Osteoblast (primary cell): ENCODE measurements at regions not wholly inside any gene's neighbourhood (a gene's known extent, or its start where the extent isn't known, plus 50 kb on each side); places are given as distances from the start of the nearest gene placed in this dataset.

Experiments
- DNase-seq: peaks from one replicate; pipeline ENCODE4 v3.0.0; 2011; ENCODE audit warnings: low spot score, mixed read lengths; ENCODE audit not compliant: insufficient read length; ENCODE audit errors: missing footprints
- H2AFZ ChIP-seq: 2 replicates; pipeline ENCODE4 v1.6.0; 2011; ENCODE audit warnings: mild to moderate bottlenecking, low read length
- H3K27ac ChIP-seq: 2 replicates; pipeline ENCODE4 v1.5.1; 2011; ENCODE audit warnings: mild to moderate bottlenecking, low read depth, low read length, moderate library complexity
- H3K27me3 ChIP-seq: 2 replicates; pipeline ENCODE4 v1.6.0; 2012; ENCODE audit warnings: mild to moderate bottlenecking, control low read depth, inconsistent platforms, low read length, moderate library complexity; ENCODE audit not compliant: insufficient read depth
- H3K36me3 ChIP-seq: 2 replicates; pipeline ENCODE4 v1.5.1; 2011; ENCODE audit warnings: mild to moderate bottlenecking, low read length, control low read depth, moderate library complexity; ENCODE audit not compliant: insufficient read depth
- H3K4me1 ChIP-seq: 2 replicates; pipeline ENCODE4 v1.5.1; 2011; ENCODE audit warnings: mild to moderate bottlenecking, low read length, control low read depth, moderate library complexity; ENCODE audit not compliant: insufficient read depth
- H3K4me2 ChIP-seq: 2 replicates; pipeline ENCODE4 v1.6.0; 2011; ENCODE audit warnings: mild to moderate bottlenecking, low read length; ENCODE audit not compliant: insufficient read depth
- H3K4me3 ChIP-seq: fragments of 200-600 bp; sonication (generic); 3 replicates; pipeline ENCODE4 v1.5.1; 2012; ENCODE audit warnings: mild to moderate bottlenecking, low read length, inconsistent platforms; ENCODE audit not compliant: insufficient read depth
- H3K79me2 ChIP-seq: 2 replicates; pipeline ENCODE4 v1.6.0; 2012; ENCODE audit warnings: mild to moderate bottlenecking, low read length, control low read depth, inconsistent platforms; ENCODE audit not compliant: insufficient read depth
- H3K9me3 ChIP-seq: 2 replicates; pipeline ENCODE4 v1.5.1; 2011; ENCODE audit warnings: low read depth, low read length, control low read depth
- H4K20me1 ChIP-seq: 2 replicates; pipeline ENCODE4 v1.6.0; 2012; ENCODE audit warnings: mild to moderate bottlenecking, low read length, control low read depth; ENCODE audit not compliant: insufficient read depth
- TF ChIP-seq, protein P1 (sequence below): IDR thresholded peaks from 2 replicates; pipeline ENCODE4 v1.5.1; 2011; ENCODE audit warnings: mild to moderate bottlenecking, low read depth, low read length, moderate library complexity; ENCODE audit errors: extremely low read depth

DNA sequence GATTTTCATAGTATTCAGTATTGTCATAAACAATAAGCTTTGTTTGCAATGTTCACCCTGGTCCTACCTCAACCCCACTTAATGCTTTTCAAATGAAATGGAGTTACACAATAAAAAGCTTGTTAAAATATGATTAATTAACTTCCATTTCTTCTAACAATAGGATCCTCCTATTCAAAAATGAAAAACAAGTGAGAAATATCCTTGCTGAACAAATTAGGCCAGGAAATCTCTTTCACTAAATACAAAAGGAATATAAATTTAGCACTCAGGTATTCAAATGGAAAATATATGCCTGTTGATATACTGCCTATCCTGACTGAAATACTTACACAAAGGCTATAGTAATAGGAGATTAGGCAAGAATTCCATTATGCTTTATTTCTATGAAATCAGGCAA is 323.4 kb upstream of the GRM3 start:
- H3K27me3 ChIP-seq, result no peaks in the 10 kb centered on the region
- no peak overlapping the region for H3K4me2 ChIP-seq
- peaks cover 2% of the 10 kb centered on the region for H3K9me3 ChIP-seq
- no peaks in the 10 kb centered on the region for H3K79me2 ChIP-seq
- H3K36me3 ChIP-seq, result no peaks in the 10 kb centered on the region
- H3K27ac ChIP-seq, result no peak overlapping the region
- H3K4me1 ChIP-seq, result no peaks in the 10 kb centered on the region
- TF ChIP-seq, protein P1, sequence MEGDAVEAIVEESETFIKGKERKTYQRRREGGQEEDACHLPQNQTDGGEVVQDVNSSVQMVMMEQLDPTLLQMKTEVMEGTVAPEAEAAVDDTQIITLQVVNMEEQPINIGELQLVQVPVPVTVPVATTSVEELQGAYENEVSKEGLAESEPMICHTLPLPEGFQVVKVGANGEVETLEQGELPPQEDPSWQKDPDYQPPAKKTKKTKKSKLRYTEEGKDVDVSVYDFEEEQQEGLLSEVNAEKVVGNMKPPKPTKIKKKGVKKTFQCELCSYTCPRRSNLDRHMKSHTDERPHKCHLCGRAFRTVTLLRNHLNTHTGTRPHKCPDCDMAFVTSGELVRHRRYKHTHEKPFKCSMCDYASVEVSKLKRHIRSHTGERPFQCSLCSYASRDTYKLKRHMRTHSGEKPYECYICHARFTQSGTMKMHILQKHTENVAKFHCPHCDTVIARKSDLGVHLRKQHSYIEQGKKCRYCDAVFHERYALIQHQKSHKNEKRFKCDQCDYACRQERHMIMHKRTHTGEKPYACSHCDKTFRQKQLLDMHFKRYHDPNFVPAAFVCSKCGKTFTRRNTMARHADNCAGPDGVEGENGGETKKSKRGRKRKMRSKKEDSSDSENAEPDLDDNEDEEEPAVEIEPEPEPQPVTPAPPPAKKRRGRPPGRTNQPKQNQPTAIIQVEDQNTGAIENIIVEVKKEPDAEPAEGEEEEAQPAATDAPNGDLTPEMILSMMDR, result no peak
- H4K20me1 ChIP-seq, result no peaks in the 10 kb centered on the region
- H2AFZ ChIP-seq, result no peak overlapping the region
- DNase-seq, result no peak
- no peak overlapping the region for H3K4me3 ChIP-seq

DNA sequence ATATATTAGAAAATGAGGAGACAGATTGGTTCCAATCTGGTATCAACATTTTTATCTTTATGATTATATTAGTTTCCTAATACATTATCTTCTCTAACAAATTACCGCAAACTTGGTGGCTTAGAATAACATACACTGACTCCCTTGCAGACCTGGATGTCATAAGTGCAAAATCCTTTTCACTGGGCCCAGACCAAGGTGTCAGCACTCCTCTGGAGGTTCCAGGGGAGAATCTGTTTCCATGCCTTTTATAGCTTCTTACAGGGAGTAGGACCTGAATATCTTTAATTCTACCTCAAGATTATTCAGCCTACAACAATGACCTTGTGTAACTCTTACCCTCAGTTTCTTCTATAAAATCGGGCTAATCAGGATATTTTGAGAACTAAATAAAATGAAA is 329.9 kb upstream of the GRM3 start:
- H3K9me3 ChIP-seq, result peaks cover 3% of the 10 kb centered on the region
- no peak overlapping the region for H3K4me3 ChIP-seq
- H3K27me3 ChIP-seq, result no peaks in the 10 kb centered on the region
- no peak for DNase-seq
- H4K20me1 ChIP-seq, result no peaks in the 10 kb centered on the region
- TF ChIP-seq, protein P1, result no peak
- H2AFZ ChIP-seq, result no peak overlapping the region
- H3K4me2 ChIP-seq, result no peak overlapping the region
- no peaks in the 10 kb centered on the region for H3K36me3 ChIP-seq
- no peak overlapping the region for H3K27ac ChIP-seq
- no peaks in the 10 kb centered on the region for H3K4me1 ChIP-seq
- no peaks in the 10 kb centered on the region for H3K79me2 ChIP-seq

DNA sequence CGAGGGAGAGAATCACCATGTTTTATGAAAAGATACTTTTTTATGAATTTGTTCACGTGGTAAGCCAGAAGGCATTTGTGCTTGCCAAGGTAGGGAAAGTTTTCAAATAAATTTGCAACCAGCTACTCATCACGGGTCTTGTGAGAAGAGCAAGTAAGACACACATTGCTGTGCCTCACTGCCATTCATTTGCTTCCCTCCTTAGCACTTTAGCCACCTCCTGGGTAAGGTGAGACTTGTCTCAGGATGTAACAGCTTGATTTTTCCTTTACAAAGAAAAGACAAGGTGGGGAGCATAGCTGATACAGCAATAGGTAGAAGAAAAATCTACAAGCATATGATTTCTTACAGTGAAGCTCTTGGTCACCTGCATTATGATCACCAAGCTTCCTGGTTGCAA is 342.4 kb upstream of the GRM3 start:
- Histone ChIP-seq H3K9me3 (no peaks in the 10 kb centered on the region), H3K36me3 (no peaks in the 10 kb centered on the region), H4K20me1 (no peaks in the 10 kb centered on the region), H3K4me1 (no peaks in the 10 kb centered on the region), H3K27me3 (no peaks in the 10 kb centered on the region), H3K4me3 (no peak overlapping the region), H3K79me2 (no peaks in the 10 kb centered on the region), H3K4me2 (no peak overlapping the region), H2AFZ (no peak overlapping the region), H3K27ac (no peak overlapping the region)
- no peak for DNase-seq
- TF ChIP-seq, protein P1, result no peak

DNA sequence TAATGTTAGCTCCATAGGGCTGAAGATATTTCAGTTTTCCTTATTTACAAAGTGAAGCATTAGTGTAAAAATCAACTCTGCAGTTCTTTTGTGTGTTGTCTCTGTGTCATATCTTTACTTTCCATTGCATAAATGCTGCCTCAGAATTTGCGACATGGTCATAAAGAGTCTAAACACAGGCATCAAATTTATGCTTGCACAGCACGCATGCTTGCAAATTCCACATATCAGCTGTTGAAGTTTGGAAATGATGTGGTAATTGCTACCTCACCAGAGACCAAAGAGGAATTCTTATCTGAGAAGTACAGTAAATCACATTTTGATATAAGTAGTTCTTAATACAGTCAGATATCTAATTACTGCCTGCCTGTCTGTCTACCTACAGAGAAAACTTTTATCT is 348.2 kb upstream of the GRM3 start:
- Histone ChIP-seq H3K4me3 (no peak overlapping the region), H4K20me1 (no peaks in the 10 kb centered on the region), H3K9me3 (no peaks in the 10 kb centered on the region), H2AFZ (no peak overlapping the region), H3K27ac (no peak overlapping the region), H3K4me1 (no peaks in the 10 kb centered on the region), H3K27me3 (no peaks in the 10 kb centered on the region), H3K4me2 (no peak overlapping the region), H3K36me3 (no peaks in the 10 kb centered on the region), H3K79me2 (no peaks in the 10 kb centered on the region)
- no peak for DNase-seq
- TF ChIP-seq, protein P1, result no peak
